HepG2 (cell line): ENCODE measurements at regions not wholly inside any gene's neighbourhood (a gene's known extent, or its start where the extent isn't known, plus 50 kb on each side); places are given as distances from the start of the nearest gene placed in this dataset.

Source experiments
- ATAC-seq: fragments of 200-7000 bp; cut with Tn5 transposase; 3 replicates; pipeline ENCODE4 v1.9.1; 2020; ENCODE audit warnings: mild to moderate bottlenecking, moderate library complexity
- BruUV-seq: library from RNA; stranded (reverse); fragments of 400-500 nt; replicated peaks from 2 replicates; lab custom pipeline; 2021; lab: Mats Ljungman, UMichigan
- CTCF ChIA-PET: fragments of 300-600 bp; formaldehyde crosslinking; extraction: SDS; loops from one replicate; lab custom pipeline; 2021; ENCODE audit warnings: low total read pairs, inconsistent platforms, low intra/inter-chr PET ratio; lab: Yijun Ruan, JAX
- POLR2A ChIA-PET: fragments of 350-600 bp; sonication (Branson Sonifier 250); formaldehyde crosslinking; loops from one replicate; lab custom pipeline; 2020; ENCODE audit warnings: antibody characterized with exemption, inconsistent platforms; lab: Yijun Ruan, JAX
- DNase-seq: peaks from one replicate; pipeline ENCODE4 v3.0.0-alpha.2; 2015; ENCODE audit warnings: low spot score
- FAIRE-seq: peaks from 3 replicates; lab custom pipeline; 2011; peaks lifted over from hg19 to GRCh38; lab: Jason Lieb, UNC
- H2AFZ ChIP-seq: one replicate; pipeline ENCODE4 v1.6.1; 2011; ENCODE audit warnings: low read length, inconsistent platforms
- H3K27ac ChIP-seq: fragments of 300-600 bp; 3 replicates; pipeline ENCODE4 v1.8.0; 2011; ENCODE audit warnings: mixed run types, mild to moderate bottlenecking, mixed read lengths, low read length, inconsistent platforms; ENCODE audit not compliant: insufficient read depth; ENCODE audit errors: extremely low read length
- H3K27me3 ChIP-seq, 2 experiments: fragments of 200-600 bp in 1 of 2; 2 replicates in 1 of 2; 3 replicates in 1 of 2; pipeline versions ENCODE4 v1.6.0 to v1.8.0; 2011; ENCODE audit warnings: low read length in 2 of 2, mild to moderate bottlenecking in 2 of 2, moderate library complexity in 2 of 2, inconsistent platforms in 1 of 2; ENCODE audit not compliant: insufficient read depth in 2 of 2, control insufficient read depth in 1 of 2
- H3K36me3 ChIP-seq, 2 experiments: fragments of 200-600 bp in 1 of 2; replicated peaks in 1 of 2; 2 replicates in 1 of 2; 3 replicates in 1 of 2; pipeline versions ENCODE4 v1.5.1 to v1.8.0; 2011; ENCODE audit warnings: low read length in 2 of 2, inconsistent platforms in 1 of 2; ENCODE audit not compliant: insufficient read depth in 2 of 2, control insufficient read depth in 1 of 2
- H3K4me1 ChIP-seq: 2 replicates; pipeline ENCODE4 v1.5.1; 2012; ENCODE audit warnings: low read length, inconsistent platforms; ENCODE audit not compliant: insufficient read depth
- H3K4me2 ChIP-seq: 2 replicates; pipeline ENCODE4 v1.6.0; 2011; ENCODE audit warnings: low read depth, low read length, inconsistent platforms
- H3K4me3 ChIP-seq, 3 experiments: fragments of 200-600 bp in 1 of 3; sonication (generic), shearing (Covaris generic) in 1 of 3; replicated peaks in 1 of 3; 2 replicates each; pipeline ENCODE4 v1.5.1; 2011 to 2016; ENCODE audit warnings: low read length in 3 of 3, inconsistent platforms in 2 of 3, low read depth in 2 of 3, mild to moderate bottlenecking in 2 of 3, control low read depth in 1 of 3, mixed read lengths in 1 of 3; ENCODE audit not compliant: insufficient read depth in 1 of 3
- H3K79me2 ChIP-seq: one replicate; pipeline ENCODE4 v1.6.1; 2011; ENCODE audit warnings: low read length, inconsistent platforms; ENCODE audit not compliant: insufficient read depth
- H3K9ac ChIP-seq: 2 replicates; pipeline ENCODE4 v1.6.0; 2011; ENCODE audit warnings: mild to moderate bottlenecking, low read depth, low read length, inconsistent platforms; ENCODE audit not compliant: insufficient read depth
- H3K9me3 ChIP-seq: 2 replicates; pipeline ENCODE4 v1.5.1; 2012; ENCODE audit warnings: mild to moderate bottlenecking, low read length
- H4K20me1 ChIP-seq: 2 replicates; pipeline ENCODE4 v1.6.0; 2011; ENCODE audit warnings: inconsistent platforms, mild to moderate bottlenecking, low read length, moderate library complexity; ENCODE audit not compliant: insufficient read depth
- ATF4 ChIP-seq, 2 experiments: fragments of 450-650 bp in 1 of 2; sonication (generic) in 1 of 2; formaldehyde crosslinking; IDR thresholded peaks; 2 replicates each; pipeline versions ENCODE4 v1.5.0 to v1.8.0; 2020 to 2022; ENCODE audit warnings: mild to moderate bottlenecking in 1 of 2, missing genetic modification reagents in 1 of 2
- FOSL2 ChIP-seq: sonication (generic); formaldehyde crosslinking; IDR thresholded peaks from 2 replicates; pipeline ENCODE4 v1.4.0; 2020; ENCODE audit warnings: missing genetic modification reagents
- FUBP1 ChIP-seq: sonication (generic); formaldehyde crosslinking; IDR thresholded peaks from 2 replicates; pipeline ENCODE4 v1.5.1; 2020; ENCODE audit warnings: missing genetic modification reagents, mild to moderate bottlenecking, borderline replicate concordance
- GFI1 ChIP-seq: sonication (generic); formaldehyde crosslinking; IDR thresholded peaks from 2 replicates; pipeline ENCODE4 v1.5.0; 2020; ENCODE audit warnings: missing genetic modification reagents, mild to moderate bottlenecking, borderline replicate concordance
- JUND ChIP-seq: sonication (generic); formaldehyde crosslinking; IDR thresholded peaks from 2 replicates; pipeline ENCODE4 v1.8.0; 2022; ENCODE audit warnings: mild to moderate bottlenecking, missing genetic modification reagents
- PAX8 ChIP-seq: sonication (generic); formaldehyde crosslinking; IDR thresholded peaks from 2 replicates; pipeline ENCODE4 v1.8.0; 2022; ENCODE audit warnings: mild to moderate bottlenecking, missing genetic modification reagents, borderline replicate concordance
- REXO4 ChIP-seq: sonication (generic); formaldehyde crosslinking; IDR thresholded peaks from 2 replicates; pipeline ENCODE4 v1.8.0; 2022; ENCODE audit warnings: missing genetic modification reagents, mild to moderate bottlenecking, borderline replicate concordance
- RXRB ChIP-seq: IDR thresholded peaks from 2 replicates; pipeline ENCODE4 v1.6.1; 2016; ENCODE audit warnings: borderline replicate concordance, missing genetic modification reagents, missing compliant biosample characterization
- SMAD9 ChIP-seq: sonication (generic); formaldehyde crosslinking; IDR thresholded peaks from 2 replicates; pipeline ENCODE4 v1.5.1; 2020; ENCODE audit warnings: mild to moderate bottlenecking, missing genetic modification reagents
- SOX13 ChIP-seq, 3 experiments: fragments of 450-650 bp in 1 of 3; sonication (generic) in 1 of 3; formaldehyde crosslinking in 1 of 3; IDR thresholded peaks in 2 of 3; conservative IDR thresholded peaks in 1 of 3; 2 replicates each; pipeline versions ENCODE4 v1.5.0 to v1.6.1; 2016 to 2020; ENCODE audit warnings: antibody characterized with exemption in 1 of 3, mild to moderate bottlenecking in 1 of 3, missing compliant biosample characterization in 1 of 3, missing genetic modification reagents in 1 of 3, moderate library complexity in 1 of 3
- ZFAT ChIP-seq: sonication (generic); formaldehyde crosslinking; conservative IDR thresholded peaks from 2 replicates; pipeline ENCODE4 v1.8.1; 2023; ENCODE audit warnings: missing genetic modification reagents, inconsistent platforms
- ZNF18 ChIP-seq: sonication (generic); formaldehyde crosslinking; IDR thresholded peaks from 2 replicates; pipeline ENCODE4 v1.8.0; 2022; ENCODE audit warnings: mild to moderate bottlenecking, missing genetic modification reagents; ENCODE audit not compliant: insufficient replicate concordance
- ZNF431 ChIP-seq: sonication (generic); formaldehyde crosslinking; IDR thresholded peaks from 2 replicates; pipeline ENCODE4 v1.9.0; 2022; ENCODE audit warnings: missing genetic modification reagents, low read depth, mild to moderate bottlenecking, borderline replicate concordance
- ZNF496 ChIP-seq: sonication (generic); formaldehyde crosslinking; IDR thresholded peaks from 2 replicates; pipeline ENCODE4 v1.8.1; 2023; ENCODE audit warnings: mild to moderate bottlenecking, moderate library complexity, missing genetic modification reagents; ENCODE audit not compliant: insufficient replicate concordance
- ZNF644 ChIP-seq: IDR thresholded peaks from 2 replicates; pipeline ENCODE4 v1.6.1; 2016; ENCODE audit warnings: low read depth
- ZNF672 ChIP-seq: sonication (generic); formaldehyde crosslinking; IDR thresholded peaks from 2 replicates; pipeline ENCODE4 v1.8.1; 2022; ENCODE audit warnings: missing genetic modification reagents
- ZNF782 ChIP-seq: sonication (generic); formaldehyde crosslinking; IDR thresholded peaks from 2 replicates; pipeline ENCODE4 v1.4.0; 2020; ENCODE audit warnings: missing genetic modification reagents, mild to moderate bottlenecking, borderline replicate concordance
- in situ Hi-C: cut with HindIII; loops from 2 replicates; pipeline ENCODE4 v1.10.0; 2017; ENCODE audit warnings: low pct_unique_long_range_greater_than_20kb; ENCODE audit not compliant: extremely low pct_ligation_motif_present
- intact Hi-C: fragments of 100-400 bp; cut with micrococcal nuclease; formaldehyde crosslinking; loops from one replicate; pipeline ENCODE4 v1.10.0; 2022; ENCODE audit not compliant: unreplicated experiment

- H3K27me3 ChIP-seq = no peaks in the 10 kb centered on the region
- ATAC-seq (no peak), FAIRE-seq (no peak)
- ChIA-PET CTCF (no interaction called here), POLR2A (no interaction called here)
- no peaks in the 10 kb centered on the region for H4K20me1 ChIP-seq
- intact Hi-C loops = no loop called here
- no peak overlapping the region for H3K27ac ChIP-seq
- BruUV-seq = no TSS peak
- H3K79me2 ChIP-seq = no peaks in the 10 kb centered on the region
- no peak overlapping the region for H2AFZ ChIP-seq
- no peak for TF ChIP-seq GFI1 (CRISPR knock-in tag)
- TF ChIP-seq PAX8 = no peak
- no peak for TF ChIP-seq ZNF431 (CRISPR knock-in tag)
- TF ChIP-seq ZNF18 = no peak
- TF ChIP-seq ZNF496 = no peak
- TF ChIP-seq ATF4 (CRISPR knock-in tag; IDR thresholded peaks at IDR 0.05) = no peak
- no peak for TF ChIP-seq SOX13 (IDR thresholded peaks at IDR 0.05)
- TF ChIP-seq SOX13 (CRISPR knock-in tag; conservative IDR thresholded peaks at IDR 0.05 in 1 of 2, IDR thresholded peaks at IDR 0.05 in 1 of 2) = no peak
- no peak for TF ChIP-seq ZFAT (CRISPR knock-in tag)
- no peak for TF ChIP-seq SMAD9 (CRISPR knock-in tag)
- TF ChIP-seq RXRB (CRISPR knock-in tag) = no peak
- no peak for TF ChIP-seq ZNF644 (CRISPR knock-in tag)
- TF ChIP-seq ZNF782 (CRISPR knock-in tag) = no peak
- no peak for TF ChIP-seq JUND (CRISPR knock-in tag)
- no peak for TF ChIP-seq FOSL2 (CRISPR knock-in tag)
- no peak for TF ChIP-seq FUBP1 (CRISPR knock-in tag)
- no peak for TF ChIP-seq REXO4 (CRISPR knock-in tag)
- TF ChIP-seq ZNF672 = no peak
- TF ChIP-seq, all 625 proteins: peak for 0
- no peaks in the 10 kb centered on the region for H3K36me3 ChIP-seq
- no peak overlapping the region for H3K9ac ChIP-seq
- in situ Hi-C loops = no loop called here
- H3K4me2 ChIP-seq = no peak overlapping the region
- H3K4me1 ChIP-seq = no peaks in the 10 kb centered on the region
- no peak overlapping the region for H3K4me3 ChIP-seq
- DNase-seq = no peak
- peaks cover 81% of the 10 kb centered on the region for H3K9me3 ChIP-seq
Observed at GRCh38 chr21:24411429-24411828, 1195.9 kb downstream of the MRPL39 start.
